Osteoblast (primary cell): ENCODE measurements at regions not wholly inside any gene's neighbourhood (a gene's known extent, or its start where the extent isn't known, plus 50 kb on each side); places are given as distances from the start of the nearest gene placed in this dataset.

Source experiments
- DNase-seq: peaks from one replicate; pipeline ENCODE4 v3.0.0; 2011; ENCODE audit warnings: low spot score, mixed read lengths; ENCODE audit not compliant: insufficient read length; ENCODE audit errors: missing footprints
- H2AFZ ChIP-seq: 2 replicates; pipeline ENCODE4 v1.6.0; 2011; ENCODE audit warnings: mild to moderate bottlenecking, low read length
- H3K27ac ChIP-seq: 2 replicates; pipeline ENCODE4 v1.5.1; 2011; ENCODE audit warnings: mild to moderate bottlenecking, low read depth, low read length, moderate library complexity
- H3K27me3 ChIP-seq: 2 replicates; pipeline ENCODE4 v1.6.0; 2012; ENCODE audit warnings: mild to moderate bottlenecking, control low read depth, inconsistent platforms, low read length, moderate library complexity; ENCODE audit not compliant: insufficient read depth
- H3K36me3 ChIP-seq: 2 replicates; pipeline ENCODE4 v1.5.1; 2011; ENCODE audit warnings: mild to moderate bottlenecking, low read length, control low read depth, moderate library complexity; ENCODE audit not compliant: insufficient read depth
- H3K4me1 ChIP-seq: 2 replicates; pipeline ENCODE4 v1.5.1; 2011; ENCODE audit warnings: mild to moderate bottlenecking, low read length, control low read depth, moderate library complexity; ENCODE audit not compliant: insufficient read depth
- H3K4me2 ChIP-seq: 2 replicates; pipeline ENCODE4 v1.6.0; 2011; ENCODE audit warnings: mild to moderate bottlenecking, low read length; ENCODE audit not compliant: insufficient read depth
- H3K4me3 ChIP-seq: fragments of 200-600 bp; sonication (generic); 3 replicates; pipeline ENCODE4 v1.5.1; 2012; ENCODE audit warnings: mild to moderate bottlenecking, low read length, inconsistent platforms; ENCODE audit not compliant: insufficient read depth
- H3K79me2 ChIP-seq: 2 replicates; pipeline ENCODE4 v1.6.0; 2012; ENCODE audit warnings: mild to moderate bottlenecking, low read length, control low read depth, inconsistent platforms; ENCODE audit not compliant: insufficient read depth
- H3K9me3 ChIP-seq: 2 replicates; pipeline ENCODE4 v1.5.1; 2011; ENCODE audit warnings: low read depth, low read length, control low read depth
- H4K20me1 ChIP-seq: 2 replicates; pipeline ENCODE4 v1.6.0; 2012; ENCODE audit warnings: mild to moderate bottlenecking, low read length, control low read depth; ENCODE audit not compliant: insufficient read depth
- CTCF ChIP-seq: IDR thresholded peaks from 2 replicates; pipeline ENCODE4 v1.5.1; 2011; ENCODE audit warnings: mild to moderate bottlenecking, low read depth, low read length, moderate library complexity; ENCODE audit errors: extremely low read depth

- Histone ChIP-seq H3K36me3 (no peaks in the 10 kb centered on the region), H4K20me1 (no peaks in the 10 kb centered on the region), H3K4me1 (no peaks in the 10 kb centered on the region), H3K4me3 (no peak overlapping the region), H2AFZ (no peak overlapping the region), H3K4me2 (no peak overlapping the region), H3K9me3 (no peaks in the 10 kb centered on the region), H3K27ac (no peak overlapping the region), H3K27me3 (no peaks in the 10 kb centered on the region), H3K79me2 (no peaks in the 10 kb centered on the region)
- no peak for TF ChIP-seq CTCF
- DNase-seq, result no peak
Observed at GRCh38 chr2:228561816-228562215, 380.3 kb upstream of the SPHKAP start.

GRCh38 chr2:228559774-228560415 is 378.4 kb upstream of the SPHKAP start:
- Histone ChIP-seq H3K4me1 (no peaks in the 10 kb centered on the region), H3K4me3 (no peak overlapping the region), H3K79me2 (no peaks in the 10 kb centered on the region), H3K9me3 (no peaks in the 10 kb centered on the region), H4K20me1 (no peaks in the 10 kb centered on the region), H3K36me3 (no peaks in the 10 kb centered on the region), H2AFZ (no peak overlapping the region), H3K27me3 (no peaks in the 10 kb centered on the region), H3K4me2 (no peak overlapping the region), H3K27ac (no peak overlapping the region)
- TF ChIP-seq CTCF, result no peak
- no peak for DNase-seq

GRCh38 chr2:228556717-228557116 is 375.2 kb upstream of the SPHKAP start:
- no peak for DNase-seq
- H3K4me1 ChIP-seq, result no peaks in the 10 kb centered on the region
- no peaks in the 10 kb centered on the region for H4K20me1 ChIP-seq
- no peak for TF ChIP-seq CTCF
- no peaks in the 10 kb centered on the region for H3K9me3 ChIP-seq
- H3K27ac ChIP-seq, result no peak overlapping the region
- no peaks in the 10 kb centered on the region for H3K27me3 ChIP-seq
- no peaks in the 10 kb centered on the region for H3K79me2 ChIP-seq
- no peaks in the 10 kb centered on the region for H3K36me3 ChIP-seq
- no peak overlapping the region for H3K4me2 ChIP-seq
- no peak overlapping the region for H2AFZ ChIP-seq
- H3K4me3 ChIP-seq, result no peak overlapping the region

GRCh38 chr2:228549441-228550007 is 368.0 kb upstream of the SPHKAP start:
- no peak overlapping the region for H3K4me2 ChIP-seq
- no peaks in the 10 kb centered on the region for H3K79me2 ChIP-seq
- no peak overlapping the region for H3K4me3 ChIP-seq
- H3K27me3 ChIP-seq, result no peaks in the 10 kb centered on the region
- H3K9me3 ChIP-seq, result no peaks in the 10 kb centered on the region
- H2AFZ ChIP-seq, result no peak overlapping the region
- no peaks in the 10 kb centered on the region for H3K36me3 ChIP-seq
- no peak overlapping the region for H3K27ac ChIP-seq
- no peak for TF ChIP-seq CTCF
- no peak for DNase-seq
- H4K20me1 ChIP-seq, result no peaks in the 10 kb centered on the region
- H3K4me1 ChIP-seq, result peaks cover 8% of the 10 kb centered on the region
